Astrocyte (in vitro differentiated cells and primary cell): ENCODE measurements at regions not wholly inside any gene's neighbourhood (a gene's known extent, or its start where the extent isn't known, plus 50 kb on each side); places are given as distances from the start of the nearest gene placed in this dataset.

ENCODE experiments used
- CTCF ChIP-seq: IDR thresholded peaks from 2 replicates; pipeline ENCODE4 v1.5.1; 2011; ENCODE audit warnings: low read depth, mild to moderate bottlenecking, inconsistent platforms, low read length, moderate library complexity; ENCODE audit not compliant: insufficient read depth
- EZH2 ChIP-seq: IDR thresholded peaks from 2 replicates; pipeline ENCODE4 v1.6.1; 2012; ENCODE audit warnings: mild to moderate bottlenecking, low read length, inconsistent platforms; ENCODE audit not compliant: insufficient read depth

DNA sequence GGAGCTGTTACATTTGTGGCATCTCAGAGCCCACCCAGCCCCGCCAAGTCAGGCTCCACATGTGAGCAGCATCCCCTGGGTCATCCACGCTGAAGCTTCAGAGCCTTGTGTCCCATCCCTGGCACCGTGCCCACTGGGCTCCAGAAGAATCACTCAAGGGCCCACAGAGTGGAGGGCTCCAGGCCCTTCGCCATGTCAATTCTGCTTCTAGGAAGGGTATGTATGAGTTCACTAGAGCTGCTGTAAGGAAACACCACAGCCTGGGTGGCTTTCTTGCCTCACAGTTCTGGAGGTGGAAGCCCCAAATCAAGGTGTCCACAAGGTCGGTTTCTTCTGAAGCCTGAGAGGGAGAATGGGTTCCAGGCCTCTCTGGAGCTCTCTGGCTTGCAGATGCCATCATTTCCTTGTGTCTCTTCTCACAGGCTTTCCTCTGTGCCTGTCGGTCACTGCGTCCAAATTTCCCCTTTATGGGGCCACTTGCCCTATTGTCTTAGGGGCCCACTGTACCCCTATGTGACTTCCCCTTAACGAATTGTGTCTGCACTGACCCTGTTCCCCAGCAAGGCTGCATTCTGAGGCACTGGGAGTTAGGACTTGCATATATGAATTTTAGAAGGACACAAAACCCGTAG, 1476.0 kb downstream of the TBC1D22A start:
- TF ChIP-seq CTCF (no peak), EZH2 (no peak)
